HL-60 (cell line): ENCODE measurements at regions not wholly inside any gene's neighbourhood (a gene's known extent, or its start where the extent isn't known, plus 50 kb on each side); places are given as distances from the start of the nearest gene placed in this dataset.

Experiments used
- DNase-seq, 2 experiments: peaks; one replicate each; pipeline ENCODE4 v3.0.0-alpha.2; 2010 to 2020; ENCODE audit warnings: low read depth in 1 of 2, low spot score in 1 of 2
- H3K27ac ChIP-seq: fragments of 250-450 bp; sonication (Bioruptor Pico); replicated peaks from 2 replicates; pipeline ENCODE4 v1.5.1; 2020; ENCODE audit warnings: mild to moderate bottlenecking, moderate library complexity
- H3K27me3 ChIP-seq: fragments of 250-450 bp; sonication (Bioruptor Pico); 2 replicates; pipeline ENCODE4 v1.5.1; 2021; ENCODE audit warnings: mild to moderate bottlenecking, moderate library complexity; ENCODE audit not compliant: insufficient read depth, poor library complexity, severe bottlenecking
- H3K4me3 ChIP-seq: replicated peaks from 2 replicates; pipeline ENCODE4 v1.5.1; 2011; ENCODE audit warnings: mild to moderate bottlenecking, control low read depth, low read length; ENCODE audit not compliant: insufficient read depth
- CTCF ChIP-seq: IDR thresholded peaks from one replicate; pipeline ENCODE4 v1.5.1; 2011; ENCODE audit warnings: low read length, control low read depth, inconsistent platforms; ENCODE audit not compliant: insufficient read depth
- GABPA ChIP-seq: IDR thresholded peaks from 2 replicates; pipeline ENCODE4 v1.6.1; 2012; ENCODE audit warnings: low read depth
- POLR2AphosphoS5 ChIP-seq: IDR thresholded peaks from 2 replicates; pipeline ENCODE4 v1.6.1; 2012; ENCODE audit warnings: low read depth
- REST ChIP-seq: IDR thresholded peaks from 2 replicates; pipeline ENCODE4 v1.6.1; 2012; ENCODE audit warnings: low read depth; ENCODE audit not compliant: insufficient replicate concordance
- SPI1 ChIP-seq: IDR thresholded peaks from 2 replicates; pipeline ENCODE4 v1.6.1; 2012; ENCODE audit warnings: low read depth, mild to moderate bottlenecking, borderline replicate concordance

GRCh38 chr7:79880312-79880711, 254.3 kb upstream of the GNAI1 start:
- no peak for DNase-seq
- no peaks in the 10 kb centered on the region for H3K27me3 ChIP-seq
- no peak overlapping the region for H3K4me3 ChIP-seq
- no peak overlapping the region for H3K27ac ChIP-seq
- TF ChIP-seq REST = no peak

DNA sequence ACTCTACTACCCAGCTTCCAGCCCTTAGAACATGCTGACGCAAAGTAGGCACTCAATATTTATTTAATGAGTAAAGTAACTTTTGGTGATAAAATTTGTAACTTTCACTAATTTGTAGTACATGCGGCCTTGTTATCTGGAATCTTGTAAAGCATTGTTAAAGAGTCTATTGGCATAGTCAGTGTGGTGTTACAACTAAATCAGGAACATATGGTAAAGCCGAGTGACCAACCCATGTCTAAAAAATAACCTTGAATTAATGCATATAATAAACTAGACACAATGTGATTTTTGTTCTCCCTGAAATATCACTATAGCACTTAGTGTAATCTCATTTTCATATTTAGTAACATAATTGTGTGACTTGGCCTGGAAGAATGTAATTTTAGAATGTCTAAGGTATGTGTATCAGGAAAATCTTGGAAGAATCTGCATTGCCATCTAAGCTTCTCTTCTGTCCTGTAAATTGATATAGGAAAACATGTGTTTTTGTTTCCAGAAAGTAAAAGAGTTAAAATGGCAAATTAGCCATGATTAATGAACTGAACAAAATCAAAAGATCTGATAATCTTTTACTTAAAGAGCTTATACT, 256.7 kb upstream of the GNAI1 start:
- no peaks in the 10 kb centered on the region for H3K27me3 ChIP-seq
- TF ChIP-seq CTCF (no peak), POLR2AphosphoS5 (no peak), SPI1 (no peak), REST (no peak), GABPA (no peak)
- no peak overlapping the region for H3K4me3 ChIP-seq
- no peak overlapping the region for H3K27ac ChIP-seq
- no peak for DNase-seq

DNA sequence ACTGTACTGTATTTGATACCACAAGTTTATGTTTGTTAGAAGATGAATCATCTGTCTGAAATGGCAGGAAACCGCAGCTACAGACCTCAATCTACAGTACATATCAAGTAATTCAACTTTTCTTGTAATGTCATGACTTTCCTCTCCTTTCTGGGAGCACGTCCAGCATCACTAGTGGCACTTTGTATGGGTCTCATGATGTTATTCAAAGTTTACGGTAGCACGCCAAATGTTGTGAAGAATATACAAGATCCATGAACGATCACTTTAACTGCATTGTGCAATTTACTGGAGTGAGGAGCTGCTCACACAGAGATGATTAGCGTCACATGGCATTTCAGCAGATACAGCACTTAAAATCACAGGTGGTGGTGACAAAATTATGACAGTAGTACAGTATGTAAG, 257.8 kb upstream of the GNAI1 start:
- H3K27me3 ChIP-seq = no peaks in the 10 kb centered on the region
- TF ChIP-seq GABPA (no peak), SPI1 (no peak), POLR2AphosphoS5 (no peak), CTCF (no peak), REST (no peak)
- H3K27ac ChIP-seq = no peak overlapping the region
- H3K4me3 ChIP-seq = no peak overlapping the region
- no peak for DNase-seq
